ENCODE measurements at regions not wholly inside any gene's neighbourhood (a gene's known extent, or its start where the extent isn't known, plus 50 kb on each side); places are given as distances from the start of the nearest gene placed in this dataset.
"Not testable (repeated sequence)": the region's sequence is repeated elsewhere in the genome, so short reads cannot be mapped to it uniquely, and the experiment has no call there.

GRCh38 chr11:79546351-79546750 lies 105.5 kb upstream of the TENM4 start:
- DNase-seq: no peak

- no peak for DNase-seq
Measured at GRCh38 chr11:79544361-79544760, 103.5 kb upstream of the TENM4 start.

GRCh38 chr11:79543101-79543500 lies 102.3 kb upstream of the TENM4 start:
- no peak for DNase-seq

GRCh38 chr11:79541466-79541865 lies 100.6 kb upstream of the TENM4 start:
- DNase-seq: no peak

GRCh38 chr11:79538775-79539174 lies 97.9 kb upstream of the TENM4 start:
- DNase-seq: no peak

- no peak for DNase-seq
Measured at GRCh38 chr11:79536155-79536917, 95.5 kb upstream of the TENM4 start.

- DNase-seq: no peak
Measured at GRCh38 chr11:79535606-79536005, 94.8 kb upstream of the TENM4 start.

GRCh38 chr11:79525257-79525656 lies 84.4 kb upstream of the TENM4 start:
- DNase-seq: no peak

GRCh38 chr11:79522626-79523025 lies 81.8 kb upstream of the TENM4 start:
- DNase-seq: no peak

- DNase-seq: no peak
Measured at GRCh38 chr11:79520086-79520485, 79.3 kb upstream of the TENM4 start.

GRCh38 chr11:79515781-79516180 lies 75.0 kb upstream of the TENM4 start:
- no peak for DNase-seq

GRCh38 chr11:79514695-79515094 lies 73.9 kb upstream of the TENM4 start:
- DNase-seq: no peak

- DNase-seq: no peak
Measured at GRCh38 chr11:79514290-79514689, 73.5 kb upstream of the TENM4 start.

- no peak for DNase-seq
Measured at GRCh38 chr11:79512706-79513469, 72.1 kb upstream of the TENM4 start.

- DNase-seq: no peak
Measured at GRCh38 chr11:79510960-79511359, 70.1 kb upstream of the TENM4 start.

GRCh38 chr11:79508461-79508860 lies 67.6 kb upstream of the TENM4 start:
- no peak for DNase-seq

- no peak for DNase-seq
Measured at GRCh38 chr11:79507706-79508105, 66.9 kb upstream of the TENM4 start.

- DNase-seq: no peak
Measured at GRCh38 chr11:79506734-79507344, 66.0 kb upstream of the TENM4 start.

GRCh38 chr11:79506124-79506523 lies 65.3 kb upstream of the TENM4 start:
- DNase-seq: no peak

GRCh38 chr11:79503028-79503427 lies 62.2 kb upstream of the TENM4 start:
- DNase-seq: no peak

GRCh38 chr11:79501707-79502106 lies 60.9 kb upstream of the TENM4 start:
- DNase-seq: no peak

GRCh38 chr11:79499929-79500328 lies 59.1 kb upstream of the TENM4 start:
- not testable (repeated sequence) for DNase-seq

- no peak for DNase-seq
Measured at GRCh38 chr11:79498667-79499066, 57.8 kb upstream of the TENM4 start.

Data from CD4-positive, alpha-beta T cell treated with Interferon alpha-2 for 1 hour (primary cell).